LNCAP (cell line): ENCODE measurements at regions not wholly inside any gene's neighbourhood (a gene's known extent, or its start where the extent isn't known, plus 50 kb on each side); places are given as distances from the start of the nearest gene placed in this dataset.

Experiments used
- TF ChIP-seq, protein P1 (sequence below): fragments of 450-650 bp; IDR thresholded peaks from 2 replicates; pipeline ENCODE4 v1.5.1; 2017; ENCODE audit warnings: mild to moderate bottlenecking

DNA sequence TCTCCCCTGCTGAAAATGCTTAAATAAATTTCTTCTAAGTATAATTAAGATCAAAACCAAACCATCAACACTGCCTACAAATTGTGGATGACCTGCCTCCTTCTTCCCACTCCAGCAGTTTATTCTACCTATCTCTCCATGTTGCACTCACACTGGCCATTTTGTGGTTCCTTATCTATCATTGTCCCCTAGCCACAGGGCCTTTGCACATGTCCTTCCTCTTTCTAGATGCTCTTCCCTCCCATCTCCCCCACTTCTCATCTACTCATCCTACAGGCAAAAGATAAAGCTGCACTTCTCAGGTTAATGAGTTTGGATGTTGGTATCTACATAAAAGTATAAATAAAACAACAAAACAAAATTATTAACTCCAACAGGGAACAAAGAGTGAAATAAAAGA is 70.6 kb upstream of the CCNG1 start:
- TF ChIP-seq, protein P1, sequence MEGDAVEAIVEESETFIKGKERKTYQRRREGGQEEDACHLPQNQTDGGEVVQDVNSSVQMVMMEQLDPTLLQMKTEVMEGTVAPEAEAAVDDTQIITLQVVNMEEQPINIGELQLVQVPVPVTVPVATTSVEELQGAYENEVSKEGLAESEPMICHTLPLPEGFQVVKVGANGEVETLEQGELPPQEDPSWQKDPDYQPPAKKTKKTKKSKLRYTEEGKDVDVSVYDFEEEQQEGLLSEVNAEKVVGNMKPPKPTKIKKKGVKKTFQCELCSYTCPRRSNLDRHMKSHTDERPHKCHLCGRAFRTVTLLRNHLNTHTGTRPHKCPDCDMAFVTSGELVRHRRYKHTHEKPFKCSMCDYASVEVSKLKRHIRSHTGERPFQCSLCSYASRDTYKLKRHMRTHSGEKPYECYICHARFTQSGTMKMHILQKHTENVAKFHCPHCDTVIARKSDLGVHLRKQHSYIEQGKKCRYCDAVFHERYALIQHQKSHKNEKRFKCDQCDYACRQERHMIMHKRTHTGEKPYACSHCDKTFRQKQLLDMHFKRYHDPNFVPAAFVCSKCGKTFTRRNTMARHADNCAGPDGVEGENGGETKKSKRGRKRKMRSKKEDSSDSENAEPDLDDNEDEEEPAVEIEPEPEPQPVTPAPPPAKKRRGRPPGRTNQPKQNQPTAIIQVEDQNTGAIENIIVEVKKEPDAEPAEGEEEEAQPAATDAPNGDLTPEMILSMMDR, result no peak

DNA sequence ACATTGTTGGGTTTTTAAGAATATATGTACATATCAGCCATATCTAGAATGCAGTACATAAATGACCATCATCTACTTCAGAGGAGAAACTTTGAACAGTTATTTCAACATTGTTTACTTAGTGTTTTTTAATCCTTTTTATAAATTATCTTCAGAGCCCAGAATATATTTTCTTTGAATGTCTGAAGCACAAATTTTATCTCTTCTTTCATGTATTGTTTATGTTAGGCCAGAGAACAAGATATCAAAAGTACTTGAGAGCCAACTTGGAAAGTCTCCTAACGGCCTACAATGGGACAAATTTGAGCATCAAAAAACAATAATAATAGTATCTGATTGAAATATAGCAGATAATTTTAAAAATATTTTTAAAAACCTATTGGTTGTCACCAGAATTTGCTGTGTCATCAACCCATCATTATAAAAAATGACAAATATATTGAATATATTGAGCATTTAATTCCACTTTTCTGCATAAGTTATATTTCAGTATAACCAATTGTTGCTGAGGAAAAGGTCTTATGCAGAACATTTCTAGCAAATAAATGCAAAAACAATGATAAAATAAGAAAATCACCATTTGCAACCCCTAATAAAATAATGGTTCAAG is 67.5 kb upstream of the CCNG1 start:
- TF ChIP-seq, protein P1, result no peak

DNA sequence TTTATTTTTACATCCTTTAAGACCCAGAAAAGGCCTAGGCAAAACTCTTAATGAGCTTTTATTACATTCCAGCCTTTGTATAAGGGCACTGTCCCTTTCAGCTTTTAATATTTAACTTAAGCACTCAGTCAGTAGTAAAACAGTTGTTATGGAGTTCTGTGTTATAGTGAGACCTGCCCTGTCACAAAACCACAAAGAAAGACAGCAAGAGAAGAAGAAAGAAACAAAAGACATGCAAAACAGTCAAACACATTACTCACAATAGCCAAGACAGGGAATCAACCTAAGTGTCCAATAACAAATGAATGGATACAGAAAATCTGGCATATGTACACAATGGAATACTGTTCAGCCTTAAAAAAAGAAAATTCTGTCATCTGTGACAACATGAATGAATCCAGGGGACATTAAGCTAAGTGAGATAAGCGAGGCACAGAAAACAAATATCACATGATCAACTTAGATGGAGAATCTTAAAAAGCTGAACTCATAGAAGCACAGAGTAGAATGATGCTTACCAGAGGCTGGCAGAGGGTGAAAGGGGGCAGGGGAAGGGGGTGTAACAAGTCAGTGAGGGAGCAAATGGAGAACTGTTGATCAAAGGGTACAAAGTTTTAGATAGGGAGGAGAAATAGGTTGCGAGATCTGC is 63.8 kb upstream of the CCNG1 start:
- TF ChIP-seq, protein P1, result no peak

DNA sequence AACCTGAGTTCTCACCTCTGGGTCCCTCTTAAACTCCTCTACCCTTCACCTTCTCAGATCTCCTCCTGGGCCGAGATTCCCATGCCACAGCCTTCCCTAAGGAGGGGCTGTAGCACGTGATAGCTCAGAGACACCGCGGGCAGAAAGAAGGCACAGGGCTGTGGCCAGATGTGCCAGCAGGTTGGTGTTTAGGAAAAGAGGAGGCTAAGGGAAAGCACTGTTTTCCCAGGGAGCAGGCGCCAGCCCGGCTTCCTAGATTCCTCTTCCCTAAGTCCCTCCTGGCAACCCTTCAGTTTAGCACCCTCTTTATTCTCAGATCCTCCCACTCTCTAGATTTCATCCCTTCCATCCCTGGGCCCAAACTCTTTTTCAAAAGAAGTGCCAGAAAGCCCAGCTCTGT is 59.4 kb upstream of the CCNG1 start:
- TF ChIP-seq, protein P1, result no peak

DNA sequence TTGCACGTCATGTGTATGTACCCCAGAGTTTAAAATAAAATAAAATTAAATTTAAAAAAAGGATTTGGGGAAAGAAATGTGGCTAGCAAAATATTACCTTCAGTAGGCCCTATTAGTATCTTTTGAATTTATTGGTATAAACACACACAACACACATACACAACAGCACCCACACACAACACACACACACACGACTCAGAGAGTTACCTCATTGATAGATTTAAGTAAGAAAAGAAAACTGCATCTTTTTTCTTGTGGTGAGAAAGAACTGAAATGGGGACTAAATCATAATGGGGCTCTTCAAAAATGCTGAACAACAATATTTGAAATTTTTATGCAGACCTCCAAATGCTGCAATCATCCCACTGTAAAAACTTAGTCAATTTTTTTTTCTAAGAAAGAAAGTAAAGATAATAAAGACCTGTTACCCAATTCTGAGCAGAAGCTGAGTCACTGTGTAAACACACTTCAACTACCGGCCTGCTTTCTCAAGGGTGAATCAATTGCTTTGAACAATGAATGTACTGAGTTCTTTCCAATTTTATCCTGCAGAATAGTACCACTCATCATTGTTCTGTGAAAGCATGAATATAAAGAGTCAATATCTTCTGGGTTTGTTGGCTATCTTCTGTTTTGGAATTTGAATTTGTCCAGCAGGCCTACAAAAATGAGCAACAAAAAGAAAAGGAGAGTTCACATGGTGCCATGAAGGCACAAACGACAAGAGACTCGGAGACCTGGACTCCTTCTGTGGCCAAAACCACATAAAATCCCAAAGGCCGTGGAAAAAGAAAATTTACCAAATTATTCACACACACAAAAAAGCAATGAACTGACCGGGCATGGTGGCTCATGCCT is 57.9 kb upstream of the CCNG1 start:
- TF ChIP-seq, protein P1, result no peak

DNA sequence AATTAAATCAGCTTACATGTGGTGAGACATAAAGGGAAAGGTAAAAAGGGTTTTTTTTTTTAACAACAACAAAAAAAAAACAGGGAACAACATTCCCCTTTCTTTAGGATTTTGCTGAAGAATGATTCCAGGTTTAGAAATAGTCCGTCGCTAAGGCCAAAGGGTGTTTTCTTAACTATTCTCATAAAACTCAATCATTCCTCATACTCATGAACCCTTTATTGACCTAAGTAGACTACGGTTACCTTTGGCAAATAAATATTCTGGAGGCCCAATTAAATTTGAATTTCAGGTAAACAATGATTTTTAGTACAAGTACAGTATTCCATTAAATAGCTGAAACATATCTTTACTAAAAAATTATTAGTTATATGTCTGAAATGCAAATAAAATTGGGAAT is 55.6 kb upstream of the CCNG1 start:
- TF ChIP-seq, protein P1, result no peak

DNA sequence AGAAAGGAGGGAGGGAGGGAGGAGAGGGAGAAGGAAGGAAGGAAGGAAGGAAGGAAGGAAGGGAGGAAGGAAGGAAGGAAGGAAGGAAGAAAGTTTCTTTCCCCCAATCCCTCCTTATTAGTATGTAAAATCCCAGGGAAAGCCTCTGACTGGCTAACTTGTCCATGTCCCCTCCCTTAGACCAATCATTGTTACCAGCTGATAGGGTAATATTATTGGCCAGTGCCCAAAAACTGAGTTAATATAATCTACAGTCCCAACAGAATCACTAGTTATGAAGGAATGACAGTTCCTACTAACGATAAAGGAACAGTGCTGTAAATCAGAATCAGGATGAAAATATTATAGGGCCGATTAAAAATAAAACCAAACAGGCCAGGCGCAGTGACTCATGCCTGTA is 53.6 kb upstream of the CCNG1 start:
- TF ChIP-seq, protein P1, result no peak
